ENCODE measurements at regions not wholly inside any gene's neighbourhood (a gene's known extent, or its start where the extent isn't known, plus 50 kb on each side); places are given as distances from the start of the nearest gene placed in this dataset.

- H3K79me2 ChIP-seq (ENCODE audit: control insufficient read depth, insufficient read depth, low read length) = no peaks in the 10 kb centered on the region
- peak overlapping the region; percentile 62 for H2AFZ ChIP-seq (ENCODE audit: low read depth, low read length)
- H3K9me3 ChIP-seq (replicated peaks; ENCODE audit: control insufficient read depth, insufficient read depth, low read depth, low read length) = peaks cover 2% of the 10 kb centered on the region
- WGBS (ENCODE audit: insufficient coverage, low coverage, missing lambda C conversion rate) = 68% methylated on average over 5 of the region's 5 CpGs
- H3K9me1 ChIP-seq (ENCODE audit: control insufficient read depth, insufficient read depth, low read length) = no peaks in the 10 kb centered on the region
- H3K4me2 ChIP-seq (ENCODE audit: insufficient read depth, low read length) = no peak overlapping the region
- H3K4me3 ChIP-seq = no peak overlapping the region
- ChIA-PET CTCF (ENCODE audit: low intra/inter-chr PET ratio) (no interaction called here), POLR2A (no interaction called here)
- FAIRE-seq (no peak), ATAC-seq (no peak), DNase-seq (ENCODE audit: extremely low read depth in 1 of 4, low spot score in 3 of 4) (no peak)
- in situ Hi-C loops (cut with MboI) (loop anchor here (5.0 to 10.0 kb wide), 3 partner anchors 134 to 356 kb away; no protein-coding TSS in a partner anchor), intact Hi-C loops (cut with micrococcal nuclease) (loop anchor here (5.0 kb wide), 2 partner anchors 74 to 249 kb away; no protein-coding TSS in a partner anchor)
- no peak overlapping the region; a peak in 1 of 4 replicates for H3K9ac ChIP-seq (ENCODE audit: insufficient read depth in 1 of 2, low read depth in 2 of 2, low read length in 2 of 2)
- BruUV-seq (replicated peaks) = no TSS peak
- H3K27me3 ChIP-seq (ENCODE audit: control insufficient read depth in 2 of 2, insufficient read depth in 2 of 2, low read length in 2 of 2) = no peaks in the 10 kb centered on the region
- peaks cover 13 to 38% of the 10 kb centered on the region in 2 experiments for H3K4me1 ChIP-seq (replicated peaks in 1 of 2; ENCODE audit: control insufficient read depth in 2 of 2, insufficient read depth in 2 of 2, low read length in 2 of 2)
- no peaks in the 10 kb centered on the region for H4K20me1 ChIP-seq (replicated peaks; ENCODE audit: control insufficient read depth, insufficient read depth, low read length)
- TF ChIP-seq PRDM10 (IDR thresholded peaks at IDR 0.05; ENCODE audit: partially characterized antibody) (peak; percentile 76), TFE3 (CRISPR knock-in tag; IDR thresholded peaks at IDR 0.05) (no peak)
- H3K27ac ChIP-seq (ENCODE audit: extremely low read depth, low read depth, low read length) = no peak overlapping the region
- H3K36me3 ChIP-seq (ENCODE audit: control insufficient read depth, insufficient read depth, low read length) = no peaks in the 10 kb centered on the region
These were observed 348.0 kb upstream of the KLF3 start for GRCh38 chr4:38316045-38316444.

Data from K562 (cell line).